ENCODE measurements at regions not wholly inside any gene's neighbourhood (a gene's known extent, or its start where the extent isn't known, plus 50 kb on each side); places are given as distances from the start of the nearest gene placed in this dataset.
"Not testable (repeated sequence)": the region's sequence is repeated elsewhere in the genome, so short reads cannot be mapped to it uniquely, and the experiment has no call there.

DNA sequence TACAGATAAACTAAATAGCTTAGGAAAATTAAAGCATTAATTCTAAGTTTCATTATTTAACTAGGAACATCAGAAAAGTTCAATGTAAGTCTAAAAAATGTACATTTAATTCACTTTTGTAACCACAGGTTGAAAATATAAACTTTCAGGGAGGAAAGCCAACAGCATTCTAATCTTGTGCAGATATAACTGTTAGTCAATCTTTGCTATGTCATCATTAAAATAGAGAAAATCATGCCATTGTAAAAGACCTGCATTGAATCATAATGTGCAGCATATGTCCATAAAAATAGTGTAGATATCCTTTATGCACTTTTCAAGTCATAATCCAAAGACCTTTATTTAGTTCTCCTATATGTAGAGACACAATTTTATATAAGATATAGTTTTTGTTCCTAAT lies 207.3 kb downstream of the ALG10B start:
- H3K4me1 Mint-ChIP-seq (ENCODE audit: unreplicated experiment): no peaks in the 10 kb centered on the region
- H3K27me3 Mint-ChIP-seq: no peaks in the 10 kb centered on the region
- H3K9me3 Mint-ChIP-seq: no peaks in the 10 kb centered on the region
- no peak for DNase-seq (ENCODE audit: extremely low spot score, unreplicated experiment)
- H3K27ac Mint-ChIP-seq: no peak overlapping the region
- H3K36me3 Mint-ChIP-seq: no peaks in the 10 kb centered on the region
- TF ChIP-seq, protein P1, sequence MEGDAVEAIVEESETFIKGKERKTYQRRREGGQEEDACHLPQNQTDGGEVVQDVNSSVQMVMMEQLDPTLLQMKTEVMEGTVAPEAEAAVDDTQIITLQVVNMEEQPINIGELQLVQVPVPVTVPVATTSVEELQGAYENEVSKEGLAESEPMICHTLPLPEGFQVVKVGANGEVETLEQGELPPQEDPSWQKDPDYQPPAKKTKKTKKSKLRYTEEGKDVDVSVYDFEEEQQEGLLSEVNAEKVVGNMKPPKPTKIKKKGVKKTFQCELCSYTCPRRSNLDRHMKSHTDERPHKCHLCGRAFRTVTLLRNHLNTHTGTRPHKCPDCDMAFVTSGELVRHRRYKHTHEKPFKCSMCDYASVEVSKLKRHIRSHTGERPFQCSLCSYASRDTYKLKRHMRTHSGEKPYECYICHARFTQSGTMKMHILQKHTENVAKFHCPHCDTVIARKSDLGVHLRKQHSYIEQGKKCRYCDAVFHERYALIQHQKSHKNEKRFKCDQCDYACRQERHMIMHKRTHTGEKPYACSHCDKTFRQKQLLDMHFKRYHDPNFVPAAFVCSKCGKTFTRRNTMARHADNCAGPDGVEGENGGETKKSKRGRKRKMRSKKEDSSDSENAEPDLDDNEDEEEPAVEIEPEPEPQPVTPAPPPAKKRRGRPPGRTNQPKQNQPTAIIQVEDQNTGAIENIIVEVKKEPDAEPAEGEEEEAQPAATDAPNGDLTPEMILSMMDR (conservative IDR thresholded peaks at IDR 0.05): no peak
- H3K4me3 Mint-ChIP-seq: no peak overlapping the region

DNA sequence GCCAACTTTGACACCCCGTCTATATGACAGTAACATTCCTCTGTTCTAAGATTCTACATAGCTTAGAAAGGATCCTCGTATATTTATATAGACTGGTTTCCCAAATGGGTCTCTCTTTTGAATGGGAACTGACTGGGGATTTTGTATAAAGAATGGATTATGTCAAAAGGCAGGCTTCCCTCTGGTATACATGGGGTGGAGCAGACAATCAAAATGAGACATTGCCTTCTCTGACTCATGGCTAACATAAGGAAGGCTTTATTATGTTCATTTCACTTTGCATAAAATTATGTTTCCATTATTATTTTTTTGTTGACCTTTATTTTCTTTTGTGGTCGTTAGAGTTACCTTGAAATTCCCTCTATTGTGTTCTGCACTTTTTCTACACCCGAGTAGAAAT lies 211.1 kb downstream of the ALG10B start:
- Mint-ChIP-seq H3K27me3 (no peaks in the 10 kb centered on the region), H3K4me1 (ENCODE audit: unreplicated experiment) (no peaks in the 10 kb centered on the region), H3K4me3 (no peak overlapping the region), H3K9me3 (no peaks in the 10 kb centered on the region), H3K27ac (no peak overlapping the region), H3K36me3 (no peaks in the 10 kb centered on the region)
- TF ChIP-seq, protein P1 (conservative IDR thresholded peaks at IDR 0.05): no peak
- DNase-seq (ENCODE audit: extremely low spot score, unreplicated experiment): no peak

DNA sequence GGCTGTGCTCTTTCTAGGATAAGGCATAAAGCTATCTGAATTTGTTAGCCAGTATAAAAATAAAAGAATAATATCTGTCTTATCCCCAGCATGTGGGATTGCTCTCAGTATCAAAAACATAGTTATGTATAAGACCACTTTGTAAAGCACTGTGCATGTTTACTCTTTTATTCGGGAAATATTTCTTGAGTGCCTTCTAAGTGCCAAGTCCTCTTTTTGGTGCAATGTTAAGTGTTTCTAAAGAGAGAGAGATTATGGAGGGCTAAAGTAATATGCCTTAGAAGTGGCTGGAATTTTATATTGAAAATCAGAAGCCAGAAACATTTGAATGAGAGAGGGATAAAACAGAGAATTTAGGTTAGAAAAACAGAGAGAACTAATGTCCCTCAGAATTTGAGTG lies 212.0 kb downstream of the ALG10B start:
- Mint-ChIP-seq H3K4me1 (ENCODE audit: unreplicated experiment) (no peaks in the 10 kb centered on the region), H3K9me3 (no peaks in the 10 kb centered on the region), H3K4me3 (no peak overlapping the region), H3K27me3 (no peaks in the 10 kb centered on the region), H3K27ac (no peak overlapping the region), H3K36me3 (no peaks in the 10 kb centered on the region)
- TF ChIP-seq, protein P1 (conservative IDR thresholded peaks at IDR 0.05): no peak
- DNase-seq (ENCODE audit: extremely low spot score, unreplicated experiment): no peak

DNA sequence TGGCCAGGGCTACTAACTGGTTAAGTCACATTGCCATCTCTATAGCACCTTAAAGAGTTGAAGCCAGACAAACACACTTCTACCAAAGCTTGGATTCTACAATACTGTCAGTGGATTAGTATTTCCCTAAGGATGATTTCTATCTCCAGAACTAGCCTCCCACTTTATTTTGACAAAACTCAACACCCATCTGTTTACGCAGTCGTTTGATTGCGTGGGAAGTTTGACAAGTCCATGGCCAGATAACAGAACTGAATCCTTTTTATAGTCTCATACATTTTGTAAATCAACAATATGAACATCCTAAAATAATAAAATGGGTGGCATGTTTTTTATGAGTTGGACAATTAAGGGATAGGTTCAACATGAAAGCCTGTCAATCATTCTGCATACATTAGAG lies 212.7 kb downstream of the ALG10B start:
- not testable (repeated sequence) for H3K4me1 Mint-ChIP-seq (ENCODE audit: unreplicated experiment); H3K9me3 Mint-ChIP-seq; H3K27ac Mint-ChIP-seq

DNA sequence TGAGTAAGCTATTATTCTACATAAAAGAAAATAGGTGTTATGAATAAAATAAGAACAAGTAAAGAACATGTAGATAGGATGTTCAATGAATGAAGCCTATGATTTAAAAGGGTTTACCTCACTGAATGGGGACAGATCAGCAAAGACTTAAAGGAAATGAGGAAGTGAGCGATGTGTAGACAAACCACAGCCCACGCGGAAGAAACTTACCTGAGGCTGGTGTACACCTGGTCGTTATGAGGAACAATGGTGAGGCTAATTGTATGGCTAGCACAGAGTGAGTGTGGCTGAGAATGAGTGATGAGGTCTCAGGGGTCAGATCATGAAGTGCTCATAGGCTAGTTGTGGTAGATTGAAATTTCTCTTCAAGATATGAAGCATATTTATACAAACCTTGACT lies 221.7 kb downstream of the ALG10B start:
- no peak for DNase-seq (ENCODE audit: extremely low spot score, unreplicated experiment)
- Mint-ChIP-seq H3K27ac (no peak overlapping the region), H3K27me3 (peaks cover 2% of the 10 kb centered on the region), H3K4me3 (no peak overlapping the region), H3K36me3 (no peaks in the 10 kb centered on the region), H3K4me1 (ENCODE audit: unreplicated experiment) (no peaks in the 10 kb centered on the region), H3K9me3 (no peaks in the 10 kb centered on the region)
- TF ChIP-seq, protein P1 (conservative IDR thresholded peaks at IDR 0.05): no peak

More for the DNA sequence above, 212.7 kb downstream of the ALG10B start:
- not testable (repeated sequence) for DNase-seq (ENCODE audit: extremely low spot score, unreplicated experiment); H3K27me3 Mint-ChIP-seq; H3K36me3 Mint-ChIP-seq; H3K4me3 Mint-ChIP-seq

DNA sequence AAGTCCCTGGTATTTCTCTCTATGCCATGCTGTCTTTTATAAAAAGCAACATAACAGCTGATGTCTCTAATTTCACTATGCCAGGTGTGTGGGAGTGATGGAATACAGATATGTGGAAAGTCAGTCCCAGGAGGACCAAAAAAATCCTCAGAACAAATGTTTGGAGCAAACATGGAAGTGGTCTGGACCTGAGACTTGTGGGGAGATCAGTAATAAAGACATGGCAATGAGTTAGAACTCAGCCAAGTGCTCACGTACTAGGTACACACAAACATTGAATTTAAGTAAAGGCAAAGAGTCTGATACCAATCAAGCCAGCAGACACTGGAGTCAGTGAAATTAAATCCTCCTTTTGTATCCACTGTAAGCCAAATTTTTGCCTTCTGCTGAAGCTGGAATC lies 223.6 kb downstream of the ALG10B start:
- Mint-ChIP-seq H3K9me3 (no peaks in the 10 kb centered on the region), H3K36me3 (no peaks in the 10 kb centered on the region), H3K27me3 (peaks cover 2% of the 10 kb centered on the region), H3K27ac (no peak overlapping the region), H3K4me3 (no peak overlapping the region), H3K4me1 (ENCODE audit: unreplicated experiment) (no peaks in the 10 kb centered on the region)
- TF ChIP-seq, protein P1 (conservative IDR thresholded peaks at IDR 0.05): no peak
- DNase-seq (ENCODE audit: extremely low spot score, unreplicated experiment): no peak

Data from type B pancreatic cell (in vitro differentiated cells).